IMR-90 (cell line): ENCODE measurements at regions not wholly inside any gene's neighbourhood (a gene's known extent, or its start where the extent isn't known, plus 50 kb on each side); places are given as distances from the start of the nearest gene placed in this dataset.

Experiments
- ATAC-seq: fragments of 200-7000 bp; cut with Tn5 transposase; 2 replicates; pipeline ENCODE4 v1.9.1; 2020; ENCODE audit warnings: low read depth, mild to moderate bottlenecking, moderate library complexity
- BruUV-seq: library from RNA; stranded (reverse); fragments of 400-500 nt; replicated peaks from 2 replicates; lab custom pipeline; 2021; lab: Mats Ljungman, UMichigan
- CTCF ChIA-PET: fragments of 300-600 bp; formaldehyde crosslinking; extraction: SDS; loops from one replicate; lab custom pipeline; 2021; ENCODE audit warnings: antibody characterized with exemption; lab: Yijun Ruan, JAX
- POLR2A ChIA-PET: fragments of 300-600 bp; sonication (Branson Sonifier 250); formaldehyde crosslinking; loops from one replicate; lab custom pipeline; 2022; ENCODE audit warnings: antibody characterized with exemption; ENCODE audit not compliant: unreplicated experiment; lab: Charles Lee
- DNase-seq: peaks from one replicate; pipeline ENCODE4 v3.0.0; 2013
- H2AFZ ChIP-seq: replicated peaks from 2 replicates; pipeline ENCODE3; 2013; ENCODE audit warnings: low read length, mild to moderate bottlenecking; ENCODE audit not compliant: poor library complexity
- H2AK5ac ChIP-seq: 2 replicates; pipeline ENCODE4 v1.6.1; 2013; ENCODE audit warnings: low read depth, low read length, inconsistent platforms
- H2AK9ac ChIP-seq: replicated peaks from 2 replicates; pipeline ENCODE3; 2013; ENCODE audit warnings: mild to moderate bottlenecking, low read depth, low read length, moderate library complexity; ENCODE audit not compliant: poor library complexity
- H2BK120ac ChIP-seq: 2 replicates; pipeline ENCODE4 v1.6.1; 2013; ENCODE audit warnings: low read depth, low read length, inconsistent platforms
- H2BK15ac ChIP-seq: 3 replicates; pipeline ENCODE4 v1.6.1; 2013; ENCODE audit warnings: low read depth, low read length, inconsistent platforms
- H2BK20ac ChIP-seq: 2 replicates; pipeline ENCODE4 v1.6.1; 2013; ENCODE audit warnings: low read depth, mild to moderate bottlenecking, inconsistent platforms, low read length, moderate library complexity
- H2BK5ac ChIP-seq: 2 replicates; pipeline ENCODE4 v1.6.1; 2013; ENCODE audit warnings: mild to moderate bottlenecking, low read depth, low read length, inconsistent platforms; ENCODE audit not compliant: poor library complexity, severe bottlenecking
- H3K14ac ChIP-seq: replicated peaks from 2 replicates; pipeline ENCODE4 v1.6.1; 2013; ENCODE audit warnings: low read depth, low read length, inconsistent platforms
- H3K18ac ChIP-seq: 2 replicates; pipeline ENCODE4 v1.6.1; 2013; ENCODE audit warnings: low read depth, low read length, control low read depth
- H3K23ac ChIP-seq: 2 replicates; pipeline ENCODE4 v1.6.1; 2013; ENCODE audit warnings: low read depth, low read length, inconsistent platforms
- H3K27ac ChIP-seq: 2 replicates; pipeline ENCODE4 v1.5.1; 2013; ENCODE audit warnings: mild to moderate bottlenecking, control low read depth, low read length; ENCODE audit not compliant: insufficient read depth
- H3K27me3 ChIP-seq: 2 replicates; pipeline ENCODE4 v1.6.1; 2013; ENCODE audit warnings: low read length; ENCODE audit not compliant: control insufficient read depth, insufficient read depth
- H3K36me3 ChIP-seq: 2 replicates; pipeline ENCODE4 v1.6.1; 2013; ENCODE audit warnings: low read length, mixed read lengths; ENCODE audit not compliant: control insufficient read depth, insufficient read depth
- H3K4ac ChIP-seq: 2 replicates; pipeline ENCODE4 v1.6.1; 2013; ENCODE audit warnings: low read depth, low read length, inconsistent platforms
- H3K4me1 ChIP-seq: 2 replicates; pipeline ENCODE4 v1.6.1; 2013; ENCODE audit warnings: low read length, mixed read lengths; ENCODE audit not compliant: control insufficient read depth, insufficient read depth
- H3K4me2 ChIP-seq: 2 replicates; pipeline ENCODE4 v1.6.1; 2013; ENCODE audit warnings: low read depth, mild to moderate bottlenecking, control low read depth, low read length, moderate library complexity
- H3K4me3 ChIP-seq: 2 replicates; pipeline ENCODE4 v1.5.1; 2013; ENCODE audit warnings: low read depth, mild to moderate bottlenecking, control low read depth, low read length, moderate library complexity; ENCODE audit not compliant: insufficient read depth
- H3K56ac ChIP-seq: 2 replicates; pipeline ENCODE4 v1.6.1; 2013; ENCODE audit warnings: low read length, inconsistent platforms; ENCODE audit not compliant: insufficient read depth; ENCODE audit errors: extremely low read depth
- H3K79me1 ChIP-seq, 2 experiments: 2 replicates each; pipeline ENCODE4 v1.6.1; 2013; ENCODE audit warnings: low read length in 2 of 2, inconsistent platforms in 1 of 2, low read depth in 1 of 2
- H3K9ac ChIP-seq: 2 replicates; pipeline ENCODE4 v1.6.1; 2013; ENCODE audit warnings: low read depth, low read length, control low read depth
- H3K9me1 ChIP-seq: 2 replicates; pipeline ENCODE4 v1.6.1; 2013; ENCODE audit warnings: low read length, inconsistent platforms; ENCODE audit not compliant: insufficient read depth
- H3K9me3 ChIP-seq: 2 replicates; pipeline ENCODE4 v1.6.1; 2013; ENCODE audit warnings: low read length; ENCODE audit not compliant: control insufficient read depth, insufficient read depth
- H4K20me1 ChIP-seq: 2 replicates; pipeline ENCODE4 v1.6.1; 2013; ENCODE audit warnings: low read length, inconsistent platforms; ENCODE audit not compliant: insufficient read depth
- H4K5ac ChIP-seq: 2 replicates; pipeline ENCODE4 v1.6.1; 2013; ENCODE audit warnings: mild to moderate bottlenecking, low read depth, low read length, control low read depth
- H4K8ac ChIP-seq, 2 experiments: 2 replicates each; pipeline ENCODE4 v1.6.1; 2013; ENCODE audit warnings: low read depth in 2 of 2, low read length in 2 of 2, control low read depth in 1 of 2, inconsistent platforms in 1 of 2
- H4K91ac ChIP-seq: 2 replicates; pipeline ENCODE4 v1.6.1; 2013; ENCODE audit warnings: low read depth, low read length, inconsistent platforms; ENCODE audit not compliant: insufficient read depth
- BHLHE40 ChIP-seq: fragments of 150-350 bp; IDR thresholded peaks from 2 replicates; pipeline ENCODE4 v1.6.1; 2016; ENCODE audit warnings: mild to moderate bottlenecking, low read depth, low read length
- CEBPB ChIP-seq: IDR thresholded peaks from 2 replicates; pipeline ENCODE4 v1.6.1; 2012; ENCODE audit warnings: low read depth, low read length, improper control_type of control experiment
- CHD1 ChIP-seq: IDR thresholded peaks from 2 replicates; pipeline ENCODE4 v1.6.1; 2012; ENCODE audit warnings: low read depth, low read length, improper control_type of control experiment
- FOS ChIP-seq: fragments of 150-350 bp; IDR thresholded peaks from 2 replicates; pipeline ENCODE4 v1.6.1; 2016; ENCODE audit warnings: low read depth, low read length
- MAFK ChIP-seq: IDR thresholded peaks from 2 replicates; pipeline ENCODE4 v1.6.1; 2012; ENCODE audit warnings: low read depth, low read length, improper control_type of control experiment
- MAZ ChIP-seq: IDR thresholded peaks from 2 replicates; pipeline ENCODE4 v1.6.1; 2012; ENCODE audit warnings: low read depth, mild to moderate bottlenecking, low read length, improper control_type of control experiment, moderate library complexity, borderline replicate concordance
- POLR2A ChIP-seq: IDR thresholded peaks from 2 replicates; pipeline ENCODE4 v1.6.1; 2012; ENCODE audit warnings: mild to moderate bottlenecking, low read depth, low read length
- RAD21 ChIP-seq: IDR thresholded peaks from 2 replicates; pipeline ENCODE4 v1.6.1; 2012; ENCODE audit warnings: low read length, improper control_type of control experiment
- RCOR1 ChIP-seq: IDR thresholded peaks from 2 replicates; pipeline ENCODE4 v1.6.1; 2012; ENCODE audit warnings: mild to moderate bottlenecking, low read length, improper control_type of control experiment; ENCODE audit not compliant: insufficient replicate concordance
- RFX5 ChIP-seq: IDR thresholded peaks from 2 replicates; pipeline ENCODE4 v1.8.0; 2012; ENCODE audit warnings: low read depth, mild to moderate bottlenecking, low read length, moderate library complexity
- SMC3 ChIP-seq: fragments of 150-350 bp; IDR thresholded peaks from 2 replicates; pipeline ENCODE4 v1.6.1; 2016; ENCODE audit warnings: low read depth, mild to moderate bottlenecking, antibody characterized with exemption, low read length, moderate library complexity
- WGBS, 2 experiments: methylation state at CpG; one replicate each; pipeline versions ENCODE4 v1.1.5 to v1.1.7; 2013; ENCODE audit warnings: missing lambda C conversion rate in 2 of 2; ENCODE audit not compliant: insufficient read length in 1 of 2; ENCODE audit errors: extremely low coverage in 2 of 2; 5-methylcytosine and 5-hydroxymethylcytosine counted together
- dilution Hi-C: fragments of 300-500 bp; cut with HindIII; formaldehyde crosslinking; loops from one replicate; pipeline ENCODE4 v1.14.3; 2018; ENCODE audit warnings: low sequenced_read_pairs; ENCODE audit not compliant: unreplicated experiment
- in situ Hi-C: fragments of 300-500 bp; cut with MboI; formaldehyde crosslinking; loops from 3 replicates; pipeline ENCODE4 v1.14.3; 2019; ENCODE audit warnings: low sequenced_read_pairs, inconsistent platforms, mixed read lengths
- intact Hi-C: fragments of 100-400 bp; cut with micrococcal nuclease; formaldehyde crosslinking; loops from 2 replicates; pipeline ENCODE4 v1.10.0; 2022
- TF ChIP-seq, protein P1 (sequence below): fragments of 150-350 bp; IDR thresholded peaks from 2 replicates; pipeline ENCODE4 v1.6.1; 2017; ENCODE audit warnings: mild to moderate bottlenecking, antibody characterized with exemption, low read length, low read depth
- TF ChIP-seq, protein P2 (sequence below): fragments of 150-350 bp; IDR thresholded peaks from 2 replicates; pipeline ENCODE4 v1.6.1; 2016; ENCODE audit warnings: low read depth, mild to moderate bottlenecking, low read length, moderate library complexity, borderline replicate concordance
- TF ChIP-seq, protein P3 (sequence below): conservative IDR thresholded peaks from 2 replicates; pipeline ENCODE4 v1.5.1; 2012; ENCODE audit warnings: mild to moderate bottlenecking, low read depth, low read length, improper control_type of control experiment

- H2AFZ ChIP-seq: no peak overlapping the region
- H4K8ac ChIP-seq: no peak overlapping the region
- no peaks in the 10 kb centered on the region for H3K79me1 ChIP-seq
- dilution Hi-C loops (no loop called here), intact Hi-C loops (no loop called here), in situ Hi-C loops (no loop called here)
- no peak overlapping the region for H3K27ac ChIP-seq
- no peak overlapping the region for H2BK5ac ChIP-seq
- H3K4me2 ChIP-seq: no peak overlapping the region
- no peaks in the 10 kb centered on the region for H4K20me1 ChIP-seq
- no peak for DNase-seq
- no peak overlapping the region for H3K4me3 ChIP-seq
- POLR2A ChIA-PET: no interaction called here
- H2AK5ac ChIP-seq: no peak overlapping the region
- no peaks in the 10 kb centered on the region for H3K9me1 ChIP-seq
- no peak overlapping the region for H3K23ac ChIP-seq
- TF ChIP-seq RFX5: no peak
- TF ChIP-seq, protein P1, sequence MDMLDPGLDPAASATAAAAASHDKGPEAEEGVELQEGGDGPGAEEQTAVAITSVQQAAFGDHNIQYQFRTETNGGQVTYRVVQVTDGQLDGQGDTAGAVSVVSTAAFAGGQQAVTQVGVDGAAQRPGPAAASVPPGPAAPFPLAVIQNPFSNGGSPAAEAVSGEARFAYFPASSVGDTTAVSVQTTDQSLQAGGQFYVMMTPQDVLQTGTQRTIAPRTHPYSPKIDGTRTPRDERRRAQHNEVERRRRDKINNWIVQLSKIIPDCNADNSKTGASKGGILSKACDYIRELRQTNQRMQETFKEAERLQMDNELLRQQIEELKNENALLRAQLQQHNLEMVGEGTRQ: no peak
- no peak for TF ChIP-seq FOS
- TF ChIP-seq, protein P2, sequence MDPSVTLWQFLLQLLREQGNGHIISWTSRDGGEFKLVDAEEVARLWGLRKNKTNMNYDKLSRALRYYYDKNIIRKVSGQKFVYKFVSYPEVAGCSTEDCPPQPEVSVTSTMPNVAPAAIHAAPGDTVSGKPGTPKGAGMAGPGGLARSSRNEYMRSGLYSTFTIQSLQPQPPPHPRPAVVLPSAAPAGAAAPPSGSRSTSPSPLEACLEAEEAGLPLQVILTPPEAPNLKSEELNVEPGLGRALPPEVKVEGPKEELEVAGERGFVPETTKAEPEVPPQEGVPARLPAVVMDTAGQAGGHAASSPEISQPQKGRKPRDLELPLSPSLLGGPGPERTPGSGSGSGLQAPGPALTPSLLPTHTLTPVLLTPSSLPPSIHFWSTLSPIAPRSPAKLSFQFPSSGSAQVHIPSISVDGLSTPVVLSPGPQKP: no peak
- no peak for TF ChIP-seq SMC3
- TF ChIP-seq BHLHE40: no peak
- TF ChIP-seq POLR2A: no peak
- no peak for TF ChIP-seq CEBPB
- no peak for TF ChIP-seq MAZ
- TF ChIP-seq RAD21: no peak
- TF ChIP-seq MAFK: no peak
- TF ChIP-seq CHD1: no peak
- TF ChIP-seq, protein P3, sequence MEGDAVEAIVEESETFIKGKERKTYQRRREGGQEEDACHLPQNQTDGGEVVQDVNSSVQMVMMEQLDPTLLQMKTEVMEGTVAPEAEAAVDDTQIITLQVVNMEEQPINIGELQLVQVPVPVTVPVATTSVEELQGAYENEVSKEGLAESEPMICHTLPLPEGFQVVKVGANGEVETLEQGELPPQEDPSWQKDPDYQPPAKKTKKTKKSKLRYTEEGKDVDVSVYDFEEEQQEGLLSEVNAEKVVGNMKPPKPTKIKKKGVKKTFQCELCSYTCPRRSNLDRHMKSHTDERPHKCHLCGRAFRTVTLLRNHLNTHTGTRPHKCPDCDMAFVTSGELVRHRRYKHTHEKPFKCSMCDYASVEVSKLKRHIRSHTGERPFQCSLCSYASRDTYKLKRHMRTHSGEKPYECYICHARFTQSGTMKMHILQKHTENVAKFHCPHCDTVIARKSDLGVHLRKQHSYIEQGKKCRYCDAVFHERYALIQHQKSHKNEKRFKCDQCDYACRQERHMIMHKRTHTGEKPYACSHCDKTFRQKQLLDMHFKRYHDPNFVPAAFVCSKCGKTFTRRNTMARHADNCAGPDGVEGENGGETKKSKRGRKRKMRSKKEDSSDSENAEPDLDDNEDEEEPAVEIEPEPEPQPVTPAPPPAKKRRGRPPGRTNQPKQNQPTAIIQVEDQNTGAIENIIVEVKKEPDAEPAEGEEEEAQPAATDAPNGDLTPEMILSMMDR: no peak
- TF ChIP-seq RCOR1: no peak
- no peaks in the 10 kb centered on the region for H3K4me1 ChIP-seq
- no peak overlapping the region for H3K14ac ChIP-seq
- H3K36me3 ChIP-seq: no peaks in the 10 kb centered on the region
- no peak overlapping the region for H2BK15ac ChIP-seq
- H2BK20ac ChIP-seq: no peak overlapping the region
- H4K91ac ChIP-seq: no peak overlapping the region
- H3K9me3 ChIP-seq: no peaks in the 10 kb centered on the region
- no peaks in the 10 kb centered on the region for H3K27me3 ChIP-seq
- H4K5ac ChIP-seq: no peak overlapping the region
- H2BK120ac ChIP-seq: no peak overlapping the region
- ATAC-seq: no peak
- CTCF ChIA-PET: interaction anchor here (0.7 kb wide), 1 partner anchor 39 kb away, joined by 3 read pairs; no protein-coding TSS in a partner anchor
- no peak overlapping the region for H3K56ac ChIP-seq
- H2AK9ac ChIP-seq: no peak overlapping the region
- no peak overlapping the region for H3K4ac ChIP-seq
- BruUV-seq: no TSS peak
- no peak overlapping the region for H3K18ac ChIP-seq
- no peak overlapping the region for H3K9ac ChIP-seq
- 0% methylated on average over 1 of the region's 4 CpGs; no CpG with 5 or more reads in 1 of the 2 experiments for WGBS, 2 experiments
Observed at GRCh38 chr2:176747928-176748327, 464.7 kb upstream of the HNRNPA3 start.
